Dedifferentiated amniotic fluid mesenchymal stem cell (primary cell): ENCODE measurements at regions not wholly inside any gene's neighbourhood (a gene's known extent, or its start where the extent isn't known, plus 50 kb on each side); places are given as distances from the start of the nearest gene placed in this dataset.
A peak's percentile ranks its signal among the peaks of the same experiment; 100 is the strongest.

ENCODE experiments used
- DNase-seq: peaks from one replicate; pipeline ENCODE4 v3.0.0-alpha.2; 2016; ENCODE audit errors: extremely low spot score

GRCh38 chr7:17651863-17652385, 288.4 kb downstream of the SNX13 start:
- DNase-seq = peak; percentile 94

- no peak for DNase-seq
These were observed 285.4 kb downstream of the SNX13 start for GRCh38 chr7:17654940-17655339.

- DNase-seq = no peak
These were observed 281.2 kb downstream of the SNX13 start for GRCh38 chr7:17659126-17659525.

GRCh38 chr7:17660116-17660515, 280.2 kb downstream of the SNX13 start:
- DNase-seq = no peak

- no peak for DNase-seq
These were observed 278.2 kb downstream of the SNX13 start for GRCh38 chr7:17661982-17662585.

- peak; percentile 78 for DNase-seq
These were observed 277.1 kb downstream of the SNX13 start for GRCh38 chr7:17663061-17663675.

GRCh38 chr7:17665029-17665428, 275.3 kb downstream of the SNX13 start:
- no peak for DNase-seq

- no peak for DNase-seq
These were observed 272.2 kb downstream of the SNX13 start for GRCh38 chr7:17668122-17668521.

- DNase-seq = no peak
These were observed 271.1 kb downstream of the SNX13 start for GRCh38 chr7:17669204-17669603.

- DNase-seq = no peak
These were observed 268.3 kb downstream of the SNX13 start for GRCh38 chr7:17671956-17672355.

- no peak for DNase-seq
These were observed 267.5 kb downstream of the SNX13 start for GRCh38 chr7:17672783-17673182.

GRCh38 chr7:17674166-17674942, 265.9 kb downstream of the SNX13 start:
- DNase-seq = no peak

- no peak for DNase-seq
These were observed 265.2 kb downstream of the SNX13 start for GRCh38 chr7:17674943-17675608.

- DNase-seq = no peak
These were observed 262.9 kb downstream of the SNX13 start for GRCh38 chr7:17677408-17677807.

GRCh38 chr7:17678896-17679295, 261.4 kb downstream of the SNX13 start:
- no peak for DNase-seq

GRCh38 chr7:17679458-17679857, 260.8 kb downstream of the SNX13 start:
- peak; percentile 42 for DNase-seq

- DNase-seq = peak; percentile 84
These were observed 260.3 kb downstream of the SNX13 start for GRCh38 chr7:17680026-17680425.

- peak; percentile 77 for DNase-seq
These were observed 259.3 kb downstream of the SNX13 start for GRCh38 chr7:17680943-17681351.

GRCh38 chr7:17681965-17682364, 258.3 kb downstream of the SNX13 start:
- peak; percentile 52 for DNase-seq

GRCh38 chr7:17682586-17682985, 257.7 kb downstream of the SNX13 start:
- no peak for DNase-seq

GRCh38 chr7:17685141-17685540, 255.2 kb downstream of the SNX13 start:
- no peak for DNase-seq

GRCh38 chr7:17687361-17687760, 252.9 kb downstream of the SNX13 start:
- DNase-seq = no peak
